H1 (cell line): ENCODE measurements at regions not wholly inside any gene's neighbourhood (a gene's known extent, or its start where the extent isn't known, plus 50 kb on each side); places are given as distances from the start of the nearest gene placed in this dataset.
A peak's percentile ranks its signal among the peaks of the same experiment; 100 is the strongest.

Experiments
- CTCF ChIA-PET: fragments of 300-600 bp; sonication (Branson Sonifier 250); formaldehyde crosslinking; loops from one replicate; lab custom pipeline; 2021; ENCODE audit not compliant: partially characterized antibody; lab: Charles Lee
- POLR2A ChIA-PET: fragments of 300-600 bp; sonication (Branson Sonifier 250); formaldehyde crosslinking; loops from one replicate; lab custom pipeline; 2021; ENCODE audit warnings: inconsistent platforms; ENCODE audit not compliant: partially characterized antibody; lab: Charles Lee
- DNase-seq, 2 experiments: peaks; one replicate each; pipeline versions ENCODE4 v3.0.0 to v3.0.0-alpha.2; 2010 to 2022; ENCODE audit warnings: low spot score in 2 of 2, low read depth in 1 of 2, mixed read lengths in 1 of 2
- FAIRE-seq: peaks from 2 replicates; lab custom pipeline; 2011; peaks lifted over from hg19 to GRCh38; lab: Jason Lieb, UNC
- H2AFZ ChIP-seq: 2 replicates; pipeline ENCODE4 v1.8.1; 2012; ENCODE audit warnings: low read length, inconsistent platforms
- H2AK5ac ChIP-seq: 2 replicates; pipeline ENCODE4 v1.6.1; 2013; ENCODE audit warnings: low read depth, low read length
- H2BK120ac ChIP-seq: replicated peaks from 2 replicates; pipeline ENCODE3; 2013; ENCODE audit warnings: low read depth, low read length, inconsistent platforms
- H2BK12ac ChIP-seq: 2 replicates; pipeline ENCODE4 v1.6.1; 2013; ENCODE audit warnings: low read depth, low read length
- H2BK15ac ChIP-seq: 2 replicates; pipeline ENCODE4 v1.6.1; 2013; ENCODE audit warnings: low read length
- H2BK20ac ChIP-seq: 2 replicates; pipeline ENCODE4 v1.6.1; 2013; ENCODE audit warnings: low read length
- H2BK5ac ChIP-seq: 2 replicates; pipeline ENCODE4 v1.6.1; 2013; ENCODE audit warnings: low read depth, low read length
- H3K14ac ChIP-seq: 2 replicates; pipeline ENCODE4 v1.6.1; 2013; ENCODE audit warnings: inconsistent platforms; ENCODE audit not compliant: insufficient read length
- H3K18ac ChIP-seq: 2 replicates; pipeline ENCODE4 v1.6.1; 2013; ENCODE audit warnings: low read length; ENCODE audit errors: extremely low read depth
- H3K23ac ChIP-seq: 2 replicates; pipeline ENCODE4 v1.6.1; 2013; ENCODE audit warnings: inconsistent platforms; ENCODE audit not compliant: insufficient read length
- H3K23me2 ChIP-seq: 2 replicates; pipeline ENCODE4 v1.6.1; 2013; ENCODE audit warnings: low read depth, low read length
- H3K27ac ChIP-seq: 2 replicates; pipeline ENCODE4 v1.6.1; 2011; ENCODE audit warnings: low read depth, low read length, inconsistent platforms
- H3K27me3 ChIP-seq, 4 experiments: replicated peaks in 1 of 4; 1 replicate in 1 of 4; 2 replicates in 3 of 4; pipeline versions ENCODE4 v1.6.1 to v1.8.1; 2011 to 2013; ENCODE audit warnings: low read length in 3 of 4, mild to moderate bottlenecking in 3 of 4, inconsistent platforms in 2 of 4, mixed read lengths in 2 of 4, moderate library complexity in 1 of 4; ENCODE audit not compliant: control insufficient read depth in 3 of 4, insufficient read depth in 3 of 4; ENCODE audit errors: extremely low read depth in 1 of 4
- H3K36me3 ChIP-seq, 4 experiments: 2 replicates each; pipeline versions ENCODE4 v1.6.1 to v1.8.1; 2011 to 2013; ENCODE audit warnings: mild to moderate bottlenecking in 4 of 4, low read length in 3 of 4, moderate library complexity in 2 of 4, control low read depth in 1 of 4, inconsistent platforms in 1 of 4; ENCODE audit not compliant: insufficient read depth in 4 of 4, control insufficient read depth in 2 of 4
- H3K4ac ChIP-seq: replicated peaks from 2 replicates; pipeline ENCODE3; 2013; ENCODE audit warnings: low read length, low read depth, mixed read lengths, inconsistent platforms; ENCODE audit not compliant: insufficient read length
- H3K4me1 ChIP-seq, 4 experiments: replicated peaks in 1 of 4; 1 replicate in 1 of 4; 2 replicates in 3 of 4; pipeline versions ENCODE4 v1.6.1 to v1.8.1; 2011 to 2013; ENCODE audit warnings: low read length in 3 of 4, inconsistent platforms in 2 of 4, mixed read lengths in 1 of 4; ENCODE audit not compliant: insufficient read depth in 4 of 4, control insufficient read depth in 3 of 4
- H3K4me2 ChIP-seq, 2 experiments: 2 replicates each; pipeline versions ENCODE4 v1.6.1 to v1.8.1; 2011 to 2013; ENCODE audit warnings: low read depth in 2 of 2, low read length in 2 of 2, control low read depth in 1 of 2, inconsistent platforms in 1 of 2, mild to moderate bottlenecking in 1 of 2; ENCODE audit not compliant: insufficient read depth in 1 of 2
- H3K4me3 ChIP-seq, 4 experiments: fragments of 200-600, 300-600 bp in 1 of 4; sonication (generic), shearing (Covaris generic), sonication (Bioruptor Twin) in 1 of 4; 2 replicates each; pipeline versions ENCODE4 v1.5.1 to v1.8.1; 2011 to 2016; ENCODE audit warnings: low read length in 4 of 4, low read depth in 3 of 4, control low read depth in 2 of 4, inconsistent platforms in 2 of 4, mild to moderate bottlenecking in 2 of 4, mixed read lengths in 1 of 4, moderate library complexity in 1 of 4; ENCODE audit not compliant: insufficient read depth in 2 of 4; ENCODE audit errors: extremely low read depth in 1 of 4
- H3K56ac ChIP-seq: replicated peaks from 2 replicates; pipeline ENCODE3; 2013; ENCODE audit warnings: low read depth, mild to moderate bottlenecking, mixed read lengths, low read length, inconsistent platforms; ENCODE audit not compliant: insufficient read length
- H3K79me1 ChIP-seq: 2 replicates; pipeline ENCODE4 v1.6.1; 2013; ENCODE audit warnings: low read depth, low read length, control low read depth
- H3K79me2 ChIP-seq, 2 experiments: 2 replicates each; pipeline versions ENCODE4 v1.6.1 to v1.8.1; 2012 to 2013; ENCODE audit warnings: low read length in 2 of 2, mild to moderate bottlenecking in 2 of 2, inconsistent platforms in 1 of 2; ENCODE audit not compliant: insufficient read depth in 2 of 2, control insufficient read depth in 1 of 2
- H3K9ac ChIP-seq, 4 experiments: replicated peaks in 1 of 4; 1 replicate in 1 of 4; 2 replicates in 3 of 4; pipeline versions ENCODE4 v1.6.1 to v1.8.1; 2011 to 2013; ENCODE audit warnings: low read depth in 3 of 4, low read length in 3 of 4, control low read depth in 2 of 4, mild to moderate bottlenecking in 2 of 4, moderate library complexity in 2 of 4, inconsistent platforms in 1 of 4; ENCODE audit errors: extremely low read depth in 1 of 4
- H3K9me3 ChIP-seq, 2 experiments: 2 replicates each; pipeline versions ENCODE4 v1.6.1 to v1.8.1; 2012 to 2013; ENCODE audit warnings: mild to moderate bottlenecking in 2 of 2, moderate library complexity in 2 of 2, control low read depth in 1 of 2, inconsistent platforms in 1 of 2, low read depth in 1 of 2, low read length in 1 of 2, mixed read lengths in 1 of 2; ENCODE audit not compliant: insufficient read depth in 2 of 2
- H4K20me1 ChIP-seq, 2 experiments: replicated peaks in 1 of 2; 2 replicates each; pipeline versions ENCODE3 to v1.8.1; 2011 to 2013; ENCODE audit warnings: inconsistent platforms in 2 of 2, low read length in 2 of 2, mild to moderate bottlenecking in 1 of 2; ENCODE audit not compliant: insufficient read depth in 2 of 2, control insufficient read depth in 1 of 2
- H4K5ac ChIP-seq: 2 replicates; pipeline ENCODE4 v1.6.1; 2013; ENCODE audit warnings: low read length, low read depth, mixed read lengths, inconsistent platforms; ENCODE audit not compliant: insufficient read length
- H4K8ac ChIP-seq: 2 replicates; pipeline ENCODE4 v1.8.0; 2013; ENCODE audit warnings: mild to moderate bottlenecking, moderate library complexity, low read length, inconsistent platforms; ENCODE audit not compliant: insufficient read depth; ENCODE audit errors: extremely low read depth
- H4K91ac ChIP-seq: replicated peaks from 2 replicates; pipeline ENCODE3; 2013; ENCODE audit warnings: low read length, mixed read lengths, inconsistent platforms; ENCODE audit not compliant: insufficient read length
- CHD1 ChIP-seq: IDR thresholded peaks from 2 replicates; pipeline ENCODE4 v1.6.1; 2012; ENCODE audit warnings: low read depth, low read length, improper control_type of control experiment
- GTF2F1 ChIP-seq: IDR thresholded peaks from 2 replicates; pipeline ENCODE4 v1.6.1; 2012; ENCODE audit warnings: low read depth, low read length, improper control_type of control experiment, borderline replicate concordance

DNA sequence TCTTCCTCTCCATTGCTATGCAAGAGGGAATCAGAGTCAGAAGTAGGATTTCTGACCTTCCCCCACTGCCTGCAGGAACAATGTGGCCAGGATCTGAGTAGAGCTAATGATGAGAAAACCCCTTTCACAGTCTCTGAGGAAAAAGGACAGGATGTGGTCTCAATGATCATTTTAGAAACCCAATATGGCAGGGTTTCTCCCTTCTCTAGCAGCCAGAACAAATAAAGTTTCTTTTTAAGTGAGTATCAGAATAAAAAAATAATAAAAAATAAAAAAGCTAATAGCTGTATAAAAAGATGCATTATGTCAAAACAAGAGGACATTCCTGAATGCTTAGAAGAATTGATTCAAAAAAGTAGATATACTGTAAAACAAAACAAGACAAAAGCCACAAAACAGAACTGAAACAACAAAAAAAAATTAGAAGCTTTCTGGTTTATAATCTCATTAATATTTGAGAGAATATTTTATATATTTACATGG, 1124.9 kb upstream of the ZEB2 start:
- CTCF ChIA-PET = interaction anchor here (0.6 to 0.7 kb wide), 3 partner anchors 11 to 111 kb away, joined by 3 read pairs; no protein-coding TSS in a partner anchor
- DNase-seq = no peak

More for the DNA sequence above, 1124.9 kb upstream of the ZEB2 start:
- Histone ChIP-seq H3K27me3 (no peaks in the 10 kb centered on the region), H4K5ac (no peak overlapping the region), H2BK120ac (no peak overlapping the region)
- TF ChIP-seq GTF2F1 (no peak), CHD1 (no peak)
- TF ChIP-seq, all 59 proteins: peak for 0
- POLR2A ChIA-PET = no interaction called here
- Histone ChIP-seq H4K8ac (no peak overlapping the region), H3K14ac (no peak overlapping the region), H3K23me2 (no peaks in the 10 kb centered on the region), H4K91ac (no peak overlapping the region), H2BK15ac (no peak overlapping the region), H3K9ac (no peak overlapping the region), H2AK5ac (no peak overlapping the region), H3K56ac (no peak overlapping the region), H3K4ac (no peak overlapping the region), H3K9me3 (no peaks in the 10 kb centered on the region), H3K23ac (no peak overlapping the region), H3K79me1 (no peaks in the 10 kb centered on the region), H3K4me1 (peaks cover 0 to 3% (median 0%) of the 10 kb centered on the region in 4 experiments; a peak in 1 of 7 replicates), H3K27ac (no peak overlapping the region), H2BK5ac (no peak overlapping the region), H4K20me1 (no peaks in the 10 kb centered on the region), H2AFZ (0 out of 2 replicates have a peak overlapping the region, but pooled peaks have one; percentile 42), H2BK12ac (no peak overlapping the region), H3K79me2 (no peaks in the 10 kb centered on the region), H3K4me3 (no peak overlapping the region), H3K36me3 (no peaks in the 10 kb centered on the region), H3K4me2 (no peak overlapping the region), H3K18ac (no peak overlapping the region), H2BK20ac (no peak overlapping the region)
- no peak for FAIRE-seq
